DMS79 (cell line): ENCODE measurements at regions not wholly inside any gene's neighbourhood (a gene's known extent, or its start where the extent isn't known, plus 50 kb on each side); places are given as distances from the start of the nearest gene placed in this dataset.
A peak's percentile ranks its signal among the peaks of the same experiment; 100 is the strongest.
"Not testable (repeated sequence)": the region's sequence is repeated elsewhere in the genome, so short reads cannot be mapped to it uniquely, and the experiment has no call there.

Experiments
- DNase-seq: peaks from one replicate; lab custom pipeline; 2025; lab: John Stamatoyannopoulos, UW

DNA sequence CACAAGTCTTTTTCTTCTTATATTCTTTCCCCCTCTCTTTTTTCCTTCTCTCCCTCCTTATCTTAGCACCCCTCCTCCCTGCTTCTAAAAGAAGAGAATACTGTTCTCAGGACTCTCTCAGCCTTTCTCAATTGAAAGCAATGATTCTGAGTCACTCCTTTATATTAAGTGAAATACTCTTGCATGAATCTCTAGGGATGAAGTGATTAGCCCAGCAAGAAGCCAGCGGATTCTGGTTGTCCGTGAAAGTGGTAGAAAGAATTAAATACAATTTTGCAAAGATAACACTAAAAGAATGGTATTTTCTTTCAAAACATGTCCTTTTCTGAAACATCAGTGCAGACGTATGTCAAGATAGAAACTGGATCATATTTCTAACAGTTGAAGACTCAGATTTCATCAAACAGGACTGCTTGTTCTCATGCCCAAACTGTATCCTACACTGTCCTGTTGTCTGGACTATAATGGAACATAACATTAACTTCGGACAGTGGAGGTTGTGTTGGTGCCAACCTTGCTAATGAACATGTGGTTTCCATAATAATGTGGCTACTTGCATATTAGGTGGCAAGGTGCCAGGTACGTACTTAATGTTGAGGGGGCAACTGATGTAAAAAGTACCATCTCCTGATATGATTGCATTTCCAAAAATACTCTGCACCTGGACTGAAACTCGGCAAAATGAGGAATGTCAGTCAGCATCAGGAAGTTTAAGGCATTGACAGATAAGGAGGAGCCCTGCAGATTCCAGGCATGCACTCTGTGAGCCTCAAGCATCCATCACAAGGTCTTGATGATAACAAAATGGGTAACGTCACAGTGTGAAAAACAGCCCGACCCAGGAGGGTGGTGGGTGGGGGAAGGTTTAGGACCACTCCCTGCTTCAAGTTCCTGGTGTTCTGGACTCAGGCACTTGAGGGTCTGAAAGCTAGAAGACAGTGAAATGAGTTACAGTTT is 357.2 kb downstream of the DLEU7 start:
- DNase-seq, result no peak

DNA sequence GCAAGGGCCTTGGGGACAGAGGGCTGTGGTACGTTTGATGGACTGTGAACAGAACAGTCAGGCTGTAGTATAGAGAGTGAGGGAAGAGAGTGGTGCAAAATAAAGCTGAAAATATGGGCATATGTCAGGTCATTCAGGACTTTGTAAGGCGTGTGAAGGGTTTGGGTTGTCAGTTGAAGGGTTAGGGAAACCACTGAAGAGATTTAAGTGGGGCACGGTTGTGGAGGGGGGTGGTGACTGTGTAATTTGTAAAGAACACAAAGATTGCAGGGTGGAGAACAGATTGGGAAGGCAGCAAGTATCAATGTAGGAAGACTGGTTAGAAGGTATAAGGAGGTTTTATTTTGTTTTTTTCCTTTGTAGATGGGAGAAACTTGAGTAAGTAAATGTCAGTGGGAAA is 349.8 kb downstream of the DLEU7 start:
- no peak for DNase-seq

GRCh38 chr13:50494138-50494537 is 349.4 kb downstream of the DLEU7 start:
- no peak for DNase-seq

GRCh38 chr13:50503212-50503611 is 340.3 kb downstream of the DLEU7 start:
- DNase-seq, result not testable (repeated sequence)

GRCh38 chr13:50509167-50509566 is 334.3 kb downstream of the DLEU7 start:
- no peak for DNase-seq

DNA sequence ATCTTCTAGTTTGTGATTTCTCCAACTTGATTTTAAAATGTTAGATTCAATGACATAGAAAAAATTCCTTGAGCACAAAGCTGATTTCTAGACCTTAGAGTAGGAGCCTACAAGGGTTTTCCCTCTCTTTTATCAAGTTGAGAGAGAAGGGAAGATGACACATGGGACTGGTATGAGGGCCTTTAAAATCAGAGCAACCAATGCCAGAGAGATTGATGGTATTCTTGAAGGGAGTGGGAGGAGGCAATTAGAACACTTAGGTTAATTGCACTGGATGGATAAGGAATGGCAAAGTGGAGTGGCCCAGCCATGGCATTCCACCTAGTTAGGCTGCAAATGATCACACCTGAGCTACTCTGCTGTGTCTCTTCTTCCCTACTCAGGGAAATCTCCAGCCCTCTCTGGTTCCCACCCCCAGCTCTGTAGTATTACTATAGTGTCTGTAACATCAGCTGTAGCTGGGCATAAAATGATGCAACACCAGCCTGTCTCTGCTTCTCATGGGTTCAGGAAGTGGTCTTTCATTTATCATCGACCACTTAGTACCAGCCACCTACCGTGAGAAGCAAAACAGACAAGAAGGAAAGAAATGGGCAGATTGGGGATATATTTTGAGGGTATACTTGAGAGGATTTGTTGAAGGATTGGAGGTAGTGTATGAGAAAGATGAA is 333.6 kb downstream of the DLEU7 start:
- DNase-seq, result no peak

DNA sequence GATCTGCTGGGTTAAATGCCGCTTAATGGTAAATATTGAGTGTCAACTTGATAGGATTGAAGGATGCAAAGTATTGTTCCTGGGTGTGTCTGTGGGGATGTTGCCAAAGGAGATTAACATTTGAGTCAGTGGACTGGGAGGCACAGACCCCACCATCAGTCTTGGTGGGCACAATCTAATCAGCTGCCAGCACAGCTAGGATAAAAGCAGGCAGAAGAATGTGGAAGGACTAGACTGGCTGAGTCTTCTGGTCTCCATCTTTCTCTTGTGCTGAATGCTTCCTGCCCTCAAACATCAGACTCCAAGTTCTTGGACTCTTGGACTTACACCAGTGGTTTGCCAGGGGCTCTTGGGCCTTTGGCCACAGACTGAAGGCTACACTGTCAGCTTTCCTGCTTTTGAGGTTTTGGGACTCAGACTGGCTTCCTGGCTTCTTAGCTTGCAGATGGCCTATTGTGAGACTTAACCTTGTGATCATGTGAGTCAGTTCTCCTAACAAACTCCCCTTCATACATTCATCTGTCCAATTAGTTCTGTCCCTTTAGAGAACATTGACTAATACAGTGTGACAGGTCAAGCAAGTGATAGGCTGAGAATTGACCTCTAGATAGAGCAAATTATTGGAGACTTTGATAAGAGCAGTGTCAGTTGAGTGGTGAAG is 332.5 kb downstream of the DLEU7 start:
- not testable (repeated sequence) for DNase-seq

GRCh38 chr13:50511877-50512341 is 331.6 kb downstream of the DLEU7 start:
- no peak for DNase-seq

GRCh38 chr13:50512474-50513299 is 330.8 kb downstream of the DLEU7 start:
- DNase-seq, result no peak

- DNase-seq, result peak; percentile 40
Observed at GRCh38 chr13:50513300-50513877, 330.1 kb downstream of the DLEU7 start.

DNA sequence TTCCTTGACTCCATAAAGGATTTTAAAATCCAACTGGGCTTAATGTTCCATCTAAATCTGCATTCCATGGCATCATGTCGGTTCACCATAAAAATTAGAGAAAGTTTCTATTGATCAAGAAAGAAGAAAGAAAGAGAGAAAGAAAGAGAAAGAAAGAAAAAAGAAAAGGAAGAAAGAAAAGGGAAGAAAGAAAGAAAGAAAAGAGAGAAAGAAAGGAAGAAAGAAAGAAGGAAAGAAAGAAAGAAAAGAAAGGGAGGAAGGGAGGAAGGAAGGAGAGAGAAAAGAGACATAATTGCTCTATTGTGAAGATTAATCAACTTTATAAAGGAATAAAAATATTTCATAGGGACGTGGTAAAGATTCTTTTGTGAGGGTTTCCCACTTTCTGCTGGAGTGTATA is 329.2 kb downstream of the DLEU7 start:
- no peak for DNase-seq

DNA sequence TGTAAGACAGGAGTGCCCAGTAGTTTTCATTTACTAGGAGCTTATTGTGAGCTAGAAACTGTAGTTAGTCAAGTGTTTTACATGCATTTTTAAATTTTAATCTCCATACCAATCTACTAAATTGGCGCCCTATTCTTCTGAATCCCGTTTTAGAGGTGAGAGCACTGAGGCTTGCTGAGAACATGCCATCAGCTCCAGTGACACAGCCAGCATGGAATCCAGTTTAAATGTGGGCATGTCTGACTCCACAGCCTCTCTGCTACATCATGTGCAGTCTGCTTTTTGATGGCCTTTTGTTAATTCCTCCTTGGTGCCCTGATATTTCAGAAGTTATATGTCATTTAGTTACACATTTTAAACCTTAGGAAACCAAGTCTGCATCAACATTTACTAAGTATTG is 325.4 kb downstream of the DLEU7 start:
- DNase-seq, result no peak

GRCh38 chr13:50518781-50519201 is 324.7 kb downstream of the DLEU7 start:
- no peak for DNase-seq

DNA sequence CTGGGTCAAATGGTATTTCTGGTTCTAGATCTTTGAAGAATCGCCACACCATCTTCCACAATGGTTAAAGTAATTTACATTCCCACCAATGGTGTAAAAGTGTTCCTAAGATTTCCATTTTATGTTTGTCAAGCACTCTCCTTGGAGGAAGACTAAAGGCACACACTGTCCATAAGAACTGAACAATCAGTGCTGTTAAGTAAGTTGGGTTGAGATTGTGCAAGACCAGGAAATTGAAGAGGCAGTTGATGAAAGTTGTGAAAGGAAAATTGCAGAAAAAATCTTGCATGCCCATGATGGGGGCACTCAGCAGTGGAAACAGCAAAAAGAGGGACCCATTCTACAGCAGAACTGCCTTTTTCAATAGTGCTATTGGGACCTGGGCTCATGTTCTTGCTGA is 323.6 kb downstream of the DLEU7 start:
- no peak for DNase-seq

GRCh38 chr13:50521006-50521830 is 322.3 kb downstream of the DLEU7 start:
- no peak for DNase-seq

GRCh38 chr13:50521831-50522149 is 321.7 kb downstream of the DLEU7 start:
- DNase-seq, result no peak

- DNase-seq, result no peak
Observed at GRCh38 chr13:50522506-50522905, 321.0 kb downstream of the DLEU7 start.

- no peak for DNase-seq
Observed at GRCh38 chr13:50523307-50523706, 320.2 kb downstream of the DLEU7 start.

DNA sequence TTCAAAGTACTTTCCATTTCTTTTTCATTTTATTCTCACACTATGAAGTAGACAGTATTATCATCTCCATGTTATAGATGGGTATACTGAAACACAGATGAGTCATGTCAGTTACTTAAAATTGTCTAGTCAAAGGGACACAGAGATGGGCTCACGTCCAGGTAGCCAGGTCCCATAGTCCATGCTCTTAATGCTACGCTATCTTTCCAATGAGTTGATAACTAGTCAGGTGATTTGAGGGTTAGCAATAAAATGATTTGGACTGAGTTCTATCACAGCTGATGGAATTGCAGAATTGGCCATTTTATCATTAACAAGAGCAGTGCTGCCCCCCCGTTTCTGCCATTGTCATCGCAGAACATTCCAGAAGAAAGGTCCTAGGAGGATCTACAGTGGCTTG is 318.9 kb downstream of the DLEU7 start:
- no peak for DNase-seq

DNA sequence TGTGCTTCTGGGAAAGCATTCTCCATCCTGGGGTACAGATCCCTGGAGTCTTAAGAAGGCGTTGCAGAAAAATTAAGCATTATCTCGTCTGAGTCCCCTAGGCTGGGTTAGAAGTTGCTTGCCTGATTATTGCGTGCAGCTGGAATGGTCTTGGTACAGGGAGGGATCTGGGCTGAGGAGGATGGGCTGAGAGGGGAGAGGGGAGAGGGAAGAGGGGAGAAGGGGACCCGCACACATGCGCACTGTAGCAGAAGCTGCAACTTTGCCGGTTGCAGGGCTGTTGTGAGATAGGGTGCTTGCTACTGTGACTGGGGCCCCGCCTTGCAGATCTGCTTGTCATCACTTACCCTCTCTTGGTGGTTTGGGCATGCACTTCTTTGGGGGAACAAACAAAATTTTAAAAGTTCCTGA is 316.8 kb downstream of the DLEU7 start:
- DNase-seq, result no peak

- DNase-seq, result no peak
Observed at GRCh38 chr13:50527188-50527587, 316.3 kb downstream of the DLEU7 start.
